ENCODE measurements at regions not wholly inside any gene's neighbourhood (a gene's known extent, or its start where the extent isn't known, plus 50 kb on each side); places are given as distances from the start of the nearest gene placed in this dataset.
"Not testable (repeated sequence)": the region's sequence is repeated elsewhere in the genome, so short reads cannot be mapped to it uniquely, and the experiment has no call there.

DNA sequence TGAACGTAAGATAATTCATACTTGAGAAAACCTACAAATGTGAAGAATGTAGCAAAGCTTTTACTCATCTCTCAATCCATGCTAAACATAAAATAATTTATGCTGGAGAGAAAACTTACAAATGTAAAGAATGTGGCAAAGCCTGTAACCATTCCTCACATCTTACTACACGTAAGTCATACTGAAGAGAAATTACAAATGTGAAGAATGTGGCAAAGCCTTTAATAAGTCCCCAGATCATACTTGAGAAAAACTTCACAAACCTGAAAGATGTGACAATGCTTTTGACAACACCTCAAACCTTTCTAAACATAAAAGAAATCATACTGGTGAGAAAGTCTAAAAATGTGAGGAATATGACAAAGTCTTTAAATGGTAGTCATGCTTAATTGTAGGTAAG, 89.4 kb downstream of the ZNF675 start:
- H3K4me3 ChIP-seq (ENCODE audit: low read depth, low read length, poor library complexity, severe bottlenecking), result no peak overlapping the region
- no peaks in the 10 kb centered on the region for H3K36me3 ChIP-seq (ENCODE audit: insufficient read depth, low read length)
- POLR2A ChIA-PET, result no interaction called here
- no peaks in the 10 kb centered on the region for H3K9me2 ChIP-seq (ENCODE audit: insufficient read depth, low read length)
- DNase-seq (ENCODE audit: low spot score), result no peak
- H3K79me2 ChIP-seq (ENCODE audit: insufficient read depth, low read depth, low read length), result no peaks in the 10 kb centered on the region
- no peak for TF ChIP-seq EZH2phosphoT487 (IDR thresholded peaks at IDR 0.05; ENCODE audit: borderline replicate concordance, low read depth, low read length)
- TF ChIP-seq, protein P1, sequence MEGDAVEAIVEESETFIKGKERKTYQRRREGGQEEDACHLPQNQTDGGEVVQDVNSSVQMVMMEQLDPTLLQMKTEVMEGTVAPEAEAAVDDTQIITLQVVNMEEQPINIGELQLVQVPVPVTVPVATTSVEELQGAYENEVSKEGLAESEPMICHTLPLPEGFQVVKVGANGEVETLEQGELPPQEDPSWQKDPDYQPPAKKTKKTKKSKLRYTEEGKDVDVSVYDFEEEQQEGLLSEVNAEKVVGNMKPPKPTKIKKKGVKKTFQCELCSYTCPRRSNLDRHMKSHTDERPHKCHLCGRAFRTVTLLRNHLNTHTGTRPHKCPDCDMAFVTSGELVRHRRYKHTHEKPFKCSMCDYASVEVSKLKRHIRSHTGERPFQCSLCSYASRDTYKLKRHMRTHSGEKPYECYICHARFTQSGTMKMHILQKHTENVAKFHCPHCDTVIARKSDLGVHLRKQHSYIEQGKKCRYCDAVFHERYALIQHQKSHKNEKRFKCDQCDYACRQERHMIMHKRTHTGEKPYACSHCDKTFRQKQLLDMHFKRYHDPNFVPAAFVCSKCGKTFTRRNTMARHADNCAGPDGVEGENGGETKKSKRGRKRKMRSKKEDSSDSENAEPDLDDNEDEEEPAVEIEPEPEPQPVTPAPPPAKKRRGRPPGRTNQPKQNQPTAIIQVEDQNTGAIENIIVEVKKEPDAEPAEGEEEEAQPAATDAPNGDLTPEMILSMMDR (conservative IDR thresholded peaks at IDR 0.05; ENCODE audit: low read length), result no peak
- H3K9me3 ChIP-seq (ENCODE audit: low read length), result no peaks in the 10 kb centered on the region
- intact Hi-C loops (cut with micrococcal nuclease; ENCODE audit: unreplicated experiment), result no loop called here
- H3K4me1 ChIP-seq (ENCODE audit: insufficient read depth, low read length, poor library complexity, severe bottlenecking), result no peaks in the 10 kb centered on the region
- H3K4me2 ChIP-seq (ENCODE audit: low read length), result no peak overlapping the region
- H3K27ac ChIP-seq (ENCODE audit: low read depth, low read length, poor library complexity, severe bottlenecking), result no peak overlapping the region
- H2AFZ ChIP-seq (ENCODE audit: low read length), result no peak overlapping the region
- H4K20me1 ChIP-seq (ENCODE audit: insufficient read depth, low read length), result no peaks in the 10 kb centered on the region
- CTCF ChIA-PET (ENCODE audit: unreplicated experiment), result no interaction called here
- BruUV-seq (replicated peaks), result no TSS peak

DNA sequence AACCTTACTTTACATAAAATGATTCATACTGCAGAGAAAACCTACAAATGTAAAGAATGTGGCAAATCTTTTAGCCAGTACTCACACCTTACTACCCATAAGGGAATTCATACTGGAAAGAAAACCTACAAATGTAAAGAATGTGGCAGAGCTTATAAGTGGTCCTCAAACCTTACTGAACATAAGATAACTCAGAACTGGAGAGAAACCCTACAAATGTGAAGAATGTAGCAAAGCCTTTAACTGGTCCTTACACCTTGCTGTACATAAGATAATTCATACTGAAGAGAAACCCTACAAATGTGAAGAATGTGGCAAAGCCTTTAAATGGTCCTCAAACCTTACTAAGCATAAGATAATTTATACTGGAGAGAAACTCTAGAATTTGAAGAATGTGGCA, 90.1 kb downstream of the ZNF675 start:
- POLR2A ChIA-PET, result no interaction called here
- H3K4me2 ChIP-seq (ENCODE audit: low read length), result no peak overlapping the region
- no TSS peak for BruUV-seq (replicated peaks)

DNA sequence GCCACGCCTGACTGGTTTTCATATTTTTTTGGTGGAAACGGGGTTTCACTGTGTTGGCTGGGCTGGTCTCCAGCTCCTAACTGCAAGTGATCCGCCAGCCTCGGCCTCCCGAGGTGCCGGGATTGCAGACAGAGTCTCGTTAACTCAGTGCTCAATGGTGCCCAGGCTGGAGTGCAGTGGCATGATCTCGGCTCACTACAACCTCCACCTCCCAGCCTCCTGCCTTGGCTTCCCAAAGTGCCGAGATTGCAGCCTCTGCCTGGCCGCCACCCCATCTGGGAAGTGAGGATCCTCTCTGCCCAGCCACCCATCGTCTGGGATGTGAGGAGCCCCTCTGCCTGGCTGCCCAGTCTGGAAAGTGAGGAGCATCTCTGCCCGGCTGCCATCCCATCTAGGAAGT, 92.7 kb downstream of the ZNF675 start:
- H3K79me2 ChIP-seq (ENCODE audit: insufficient read depth, low read depth, low read length); POLR2A ChIA-PET; H3K4me1 ChIP-seq (ENCODE audit: insufficient read depth, low read length, poor library complexity, severe bottlenecking); H3K27ac ChIP-seq (ENCODE audit: low read depth, low read length, poor library complexity, severe bottlenecking); H3K36me3 ChIP-seq (ENCODE audit: insufficient read depth, low read length); CTCF ChIA-PET (ENCODE audit: unreplicated experiment); DNase-seq (ENCODE audit: low spot score); H3K4me2 ChIP-seq (ENCODE audit: low read length); H2AFZ ChIP-seq (ENCODE audit: low read length); H3K4me3 ChIP-seq (ENCODE audit: low read depth, low read length, poor library complexity, severe bottlenecking); BruUV-seq (replicated peaks); intact Hi-C loops (cut with micrococcal nuclease; ENCODE audit: unreplicated experiment); H3K9me3 ChIP-seq (ENCODE audit: low read length); H3K9me2 ChIP-seq (ENCODE audit: insufficient read depth, low read length); H4K20me1 ChIP-seq (ENCODE audit: insufficient read depth, low read length): not testable (repeated sequence)

More for the DNA sequence above, 90.1 kb downstream of the ZNF675 start:
- DNase-seq (ENCODE audit: low spot score), result no peak
- Histone ChIP-seq H3K9me2 (ENCODE audit: insufficient read depth, low read length) (no peaks in the 10 kb centered on the region), H4K20me1 (ENCODE audit: insufficient read depth, low read length) (no peaks in the 10 kb centered on the region), H3K4me1 (ENCODE audit: insufficient read depth, low read length, poor library complexity, severe bottlenecking) (no peaks in the 10 kb centered on the region), H3K36me3 (ENCODE audit: insufficient read depth, low read length) (no peaks in the 10 kb centered on the region), H2AFZ (ENCODE audit: low read length) (no peak overlapping the region), H3K4me3 (ENCODE audit: low read depth, low read length, poor library complexity, severe bottlenecking) (no peak overlapping the region), H3K27ac (ENCODE audit: low read depth, low read length, poor library complexity, severe bottlenecking) (no peak overlapping the region), H3K79me2 (ENCODE audit: insufficient read depth, low read depth, low read length) (no peaks in the 10 kb centered on the region), H3K9me3 (ENCODE audit: low read length) (no peaks in the 10 kb centered on the region)
- CTCF ChIA-PET (ENCODE audit: unreplicated experiment), result no interaction called here
- intact Hi-C loops (cut with micrococcal nuclease; ENCODE audit: unreplicated experiment), result no loop called here
- TF ChIP-seq, protein P1 (conservative IDR thresholded peaks at IDR 0.05; ENCODE audit: low read length), result no peak
- no peak for TF ChIP-seq EZH2phosphoT487 (IDR thresholded peaks at IDR 0.05; ENCODE audit: borderline replicate concordance, low read depth, low read length)
